ENCODE measurements at regions not wholly inside any gene's neighbourhood (a gene's known extent, or its start where the extent isn't known, plus 50 kb on each side); places are given as distances from the start of the nearest gene placed in this dataset.

GRCh38 chr6:156026486-156027247, 571.0 kb upstream of the NOX3 start:
- no peak for DNase-seq

GRCh38 chr6:156024339-156024738, 568.7 kb upstream of the NOX3 start:
- DNase-seq, result no peak

- no peak for DNase-seq
These were observed 566.2 kb upstream of the NOX3 start for GRCh38 chr6:156021746-156022396.

GRCh38 chr6:156017838-156018237, 562.2 kb upstream of the NOX3 start:
- no peak for DNase-seq

- no peak for DNase-seq
These were observed 560.7 kb upstream of the NOX3 start for GRCh38 chr6:156016186-156016976.

- DNase-seq, result peak; percentile 23
These were observed 557.5 kb upstream of the NOX3 start for GRCh38 chr6:156013155-156013554.

GRCh38 chr6:156009656-156010055, 554.0 kb upstream of the NOX3 start:
- no peak for DNase-seq

GRCh38 chr6:156004796-156005195, 549.2 kb upstream of the NOX3 start:
- no peak for DNase-seq

- DNase-seq, result no peak
These were observed 540.5 kb upstream of the NOX3 start for GRCh38 chr6:155996151-155996550.

- DNase-seq, result no peak
These were observed 539.6 kb upstream of the NOX3 start for GRCh38 chr6:155995281-155995680.

GRCh38 chr6:155994086-155994485, 538.4 kb upstream of the NOX3 start:
- no peak for DNase-seq

GRCh38 chr6:155993240-155993639, 537.6 kb upstream of the NOX3 start:
- no peak for DNase-seq

- DNase-seq, result peak; percentile 0
These were observed 530.1 kb upstream of the NOX3 start for GRCh38 chr6:155985660-155986138.

GRCh38 chr6:155980768-155981079, 525.1 kb upstream of the NOX3 start:
- DNase-seq, result no peak

- DNase-seq, result no peak
These were observed 524.6 kb upstream of the NOX3 start for GRCh38 chr6:155980014-155980767.

GRCh38 chr6:155975506-155975905, 519.9 kb upstream of the NOX3 start:
- DNase-seq, result no peak

- no peak for DNase-seq
These were observed 519.2 kb upstream of the NOX3 start for GRCh38 chr6:155974811-155975323.

GRCh38 chr6:155974359-155974758, 518.7 kb upstream of the NOX3 start:
- DNase-seq, result no peak

- DNase-seq, result no peak
These were observed 515.5 kb upstream of the NOX3 start for GRCh38 chr6:155970876-155971708.

- no peak for DNase-seq
These were observed 514.8 kb upstream of the NOX3 start for GRCh38 chr6:155970472-155970871.

- DNase-seq, result no peak
These were observed 513.3 kb upstream of the NOX3 start for GRCh38 chr6:155968921-155969320.

- DNase-seq, result no peak
These were observed 511.7 kb upstream of the NOX3 start for GRCh38 chr6:155967322-155967721.

Data from NCI-H2029 (cell line).